CD4-positive, alpha-beta T cell (primary cell): ENCODE measurements at regions not wholly inside any gene's neighbourhood (a gene's known extent, or its start where the extent isn't known, plus 50 kb on each side); places are given as distances from the start of the nearest gene placed in this dataset.
A peak's percentile ranks its signal among the peaks of the same experiment; 100 is the strongest.

Experiments used
- ATAC-seq: fragments of 200-7000 bp; cut with Tn5 transposase; one replicate; pipeline ENCODE4 v1.10.0; 2022; ENCODE audit warnings: mild to moderate bottlenecking; ENCODE audit not compliant: poor library complexity
- CTCF ChIA-PET: fragments of 350-600 bp; sonication (Branson Sonifier 250); formaldehyde crosslinking; loops from one replicate; lab custom pipeline; 2021; ENCODE audit warnings: antibody characterized with exemption, inconsistent platforms; lab: Charles Lee
- POLR2A ChIA-PET: fragments of 350-600 bp; sonication (Branson Sonifier 250); formaldehyde crosslinking; loops from one replicate; lab custom pipeline; 2021; ENCODE audit warnings: antibody characterized with exemption, inconsistent platforms; lab: Charles Lee
- DNase-seq, 14 experiments: peaks; one replicate each; pipeline ENCODE4 v3.0.0-alpha.2; 2013 to 2020; ENCODE audit warnings: mixed read lengths in 2 of 14
- H3K27ac ChIP-seq, 2 donors: one replicate each; pipeline versions ENCODE4 v1.5.1 to v1.7.0; 2013; ENCODE audit warnings: low read length in 2 of 2, low read depth in 1 of 2, mild to moderate bottlenecking in 1 of 2
- H3K27me3 ChIP-seq, 2 experiments: 1 replicate in 1 of 2; 2 replicates in 1 of 2; pipeline versions ENCODE4 v1.6.1 to v1.7.0; 2013; ENCODE audit warnings: low read length in 2 of 2, control low read depth in 1 of 2, mild to moderate bottlenecking in 1 of 2, moderate library complexity in 1 of 2; ENCODE audit not compliant: insufficient read depth in 2 of 2, control insufficient read depth in 1 of 2
- H3K36me3 ChIP-seq: one replicate; pipeline ENCODE4 v1.6.1; 2013; ENCODE audit warnings: low read length, control low read depth; ENCODE audit not compliant: insufficient read depth
- H3K4me1 ChIP-seq: one replicate; pipeline ENCODE4 v1.6.1; 2013; ENCODE audit warnings: low read length, control low read depth; ENCODE audit not compliant: insufficient read depth
- H3K4me3 ChIP-seq: one replicate; pipeline ENCODE4 v1.5.1; 2013; ENCODE audit warnings: mild to moderate bottlenecking, low read length, moderate library complexity
- H3K9me3 ChIP-seq, 2 experiments: 1 replicate in 1 of 2; 2 replicates in 1 of 2; pipeline versions ENCODE4 v1.6.1 to v1.7.0; 2013; ENCODE audit warnings: low read length in 2 of 2, mild to moderate bottlenecking in 2 of 2, control low read depth in 1 of 2, moderate library complexity in 1 of 2; ENCODE audit not compliant: control insufficient read depth in 1 of 2, insufficient read depth in 1 of 2
- H3K27ac Mint-ChIP-seq: one replicate; pipeline ENCODE4 v1.8.0; 2020; ENCODE audit warnings: mixed read lengths
- H3K27me3 Mint-ChIP-seq: one replicate; pipeline ENCODE4 v1.8.0; 2021; ENCODE audit warnings: mixed read lengths
- H3K36me3 Mint-ChIP-seq: one replicate; pipeline ENCODE4 v1.8.0; 2021; ENCODE audit warnings: low read depth, mixed read lengths
- H3K4me1 Mint-ChIP-seq: one replicate; pipeline ENCODE4 v1.8.0; 2021; ENCODE audit warnings: low read depth, mixed read lengths
- H3K4me3 Mint-ChIP-seq: one replicate; pipeline ENCODE4 v1.8.0; 2020; ENCODE audit warnings: mild to moderate bottlenecking, mixed read lengths
- H3K9me3 Mint-ChIP-seq: one replicate; pipeline ENCODE4 v1.8.0; 2020; ENCODE audit warnings: mixed read lengths
- CTCF ChIP-seq: fragments of 200-600 bp; IDR thresholded peaks from one replicate; pipeline ENCODE4 v1.8.0; 2022; ENCODE audit warnings: antibody characterized with exemption, mild to moderate bottlenecking
- intact Hi-C, 2 experiments: fragments of 100-400 bp; cut with DNase I in 1 of 2; cut with micrococcal nuclease in 1 of 2; formaldehyde crosslinking; loops; one replicate each; pipeline versions ENCODE4 v1.15.1 to v1.9.0; 2023 to 2025; cut with DNase I, micrococcal nuclease

DNA sequence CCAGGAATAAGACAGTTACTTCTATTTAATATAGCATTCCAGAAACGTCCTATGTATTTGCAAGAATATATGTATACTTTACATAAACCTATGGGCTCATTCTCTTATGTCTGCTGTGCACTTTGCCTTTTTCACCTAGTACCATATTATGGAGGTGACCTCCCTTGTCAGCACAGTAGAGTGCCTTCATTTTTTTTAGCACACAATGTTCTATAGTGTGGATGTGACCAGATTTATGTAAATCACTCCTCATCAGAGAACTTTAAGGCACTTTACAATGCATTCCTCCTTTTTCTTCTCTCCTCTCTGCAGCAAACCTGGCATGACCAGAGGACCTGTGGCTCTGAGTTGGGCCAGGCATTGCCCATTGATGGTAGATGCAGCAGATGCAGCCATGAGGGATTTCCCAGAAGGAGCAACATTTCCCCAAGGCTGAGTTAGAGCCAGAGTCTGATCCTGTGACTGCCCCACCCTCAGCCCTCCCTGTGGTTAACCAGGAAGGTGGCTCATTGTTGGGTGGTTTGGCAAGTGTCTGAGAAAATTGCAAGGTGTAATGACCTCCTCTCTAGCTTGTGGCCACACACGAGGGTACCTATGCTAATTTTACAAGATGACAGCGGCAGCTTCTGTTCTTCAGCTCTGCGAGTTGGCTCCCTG lies 76.5 kb upstream of the DLX2 start:
- H3K27me3 Mint-ChIP-seq = no peaks in the 10 kb centered on the region
- no peaks in the 10 kb centered on the region for H3K27me3 ChIP-seq
- DNase-seq (peak in 3 of 14 experiments; percentile 8 to 33 (median 32)), ATAC-seq (no peak)
- ChIA-PET POLR2A (no interaction called here), CTCF (interaction anchor here (1.3 kb wide), 1 partner anchor 283 kb away, joined by 3 read pairs; no protein-coding TSS in a partner anchor)
- no peak overlapping the region for H3K27ac ChIP-seq
- H3K4me1 Mint-ChIP-seq = peaks cover 29% of the 10 kb centered on the region
- H3K36me3 Mint-ChIP-seq = no peaks in the 10 kb centered on the region
- no peaks in the 10 kb centered on the region for H3K36me3 ChIP-seq
- no peak overlapping the region for H3K4me3 ChIP-seq
- H3K9me3 ChIP-seq = no peaks in the 10 kb centered on the region
- intact Hi-C loops = loop anchor here in 1 of 2 experiments (10.0 kb wide), 1 partner anchor 526 kb away; no protein-coding TSS in a partner anchor
- H3K4me1 ChIP-seq = peaks cover 13% of the 10 kb centered on the region
- no peaks in the 10 kb centered on the region for H3K9me3 Mint-ChIP-seq
- H3K4me3 Mint-ChIP-seq = no peak overlapping the region
- no peak for TF ChIP-seq CTCF
- no peak overlapping the region for H3K27ac Mint-ChIP-seq

GRCh38 chr2:172181840-172182239 lies 79.1 kb upstream of the DLX2 start:
- H3K9me3 ChIP-seq = no peaks in the 10 kb centered on the region
- H3K27ac Mint-ChIP-seq = peak overlapping the region; percentile 15

DNA sequence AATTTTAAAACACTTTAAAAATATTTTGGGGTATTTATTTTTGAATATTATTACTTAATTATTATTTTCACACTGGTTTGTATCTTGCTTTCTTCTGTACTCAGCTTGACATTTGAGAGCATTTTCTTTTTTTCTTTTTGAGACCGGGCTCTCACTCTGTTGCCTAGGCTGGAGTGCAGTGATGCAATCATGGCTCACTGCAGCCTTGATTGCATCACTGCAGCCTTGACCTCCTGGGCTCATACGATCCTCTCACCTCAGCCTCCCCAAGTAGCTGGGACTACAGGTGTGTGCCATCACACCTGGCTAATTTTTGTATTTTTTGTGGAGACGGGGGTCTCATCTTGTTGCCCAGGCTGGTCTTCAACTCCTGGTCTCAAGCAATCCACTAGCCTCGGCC lies 79.9 kb upstream of the DLX2 start:
- Histone ChIP-seq H3K36me3 (no peaks in the 10 kb centered on the region), H3K27me3 (no peaks in the 10 kb centered on the region), H3K4me1 (peaks cover 13% of the 10 kb centered on the region), H3K4me3 (no peak overlapping the region), H3K9me3 (no peaks in the 10 kb centered on the region), H3K27ac (no peak overlapping the region)
- Mint-ChIP-seq H3K4me3 (no peak overlapping the region), H3K27ac (no peak overlapping the region), H3K4me1 (peaks cover 29% of the 10 kb centered on the region), H3K27me3 (no peaks in the 10 kb centered on the region), H3K36me3 (no peaks in the 10 kb centered on the region), H3K9me3 (no peaks in the 10 kb centered on the region)
- ChIA-PET CTCF (interaction anchor here (1.1 kb wide), 1 partner anchor 12 kb away, joined by 3 read pairs; no protein-coding TSS in a partner anchor), POLR2A (no interaction called here)
- intact Hi-C loops = no loop called here
- DNase-seq (no peak), ATAC-seq (no peak)
- no peak for TF ChIP-seq CTCF

More at GRCh38 chr2:172181840-172182239, 79.1 kb upstream of the DLX2 start:
- Histone ChIP-seq H3K4me3 (no peak overlapping the region), H3K27ac (no peak overlapping the region), H3K27me3 (no peaks in the 10 kb centered on the region), H3K4me1 (peaks cover 13% of the 10 kb centered on the region), H3K36me3 (no peaks in the 10 kb centered on the region)
- Mint-ChIP-seq H3K4me1 (peaks cover 29% of the 10 kb centered on the region), H3K4me3 (no peak overlapping the region), H3K27me3 (no peaks in the 10 kb centered on the region), H3K9me3 (no peaks in the 10 kb centered on the region), H3K36me3 (no peaks in the 10 kb centered on the region)
- intact Hi-C loops = no loop called here
- ATAC-seq (no peak), DNase-seq (no peak)
- POLR2A ChIA-PET = interaction anchor here (0.7 kb wide), 1 partner anchor 245 kb away, joined by 3 read pairs; no protein-coding TSS in a partner anchor
- CTCF ChIA-PET = interaction anchor here (1.1 kb wide), 1 partner anchor 11 kb away, joined by 3 read pairs; no protein-coding TSS in a partner anchor
- TF ChIP-seq CTCF = no peak
